Kidney glomerular epithelial cell (primary cell): ENCODE measurements at regions not wholly inside any gene's neighbourhood (a gene's known extent, or its start where the extent isn't known, plus 50 kb on each side); places are given as distances from the start of the nearest gene placed in this dataset.
"Not testable (repeated sequence)": the region's sequence is repeated elsewhere in the genome, so short reads cannot be mapped to it uniquely, and the experiment has no call there.

Experiments
- DNase-seq: peaks from one replicate; lab custom pipeline; 2025; lab: John Stamatoyannopoulos, UW

- DNase-seq, result peak; percentile 28
Observed at GRCh38 chr1:98119796-98120195, 199.0 kb upstream of the DPYD start.

GRCh38 chr1:98113811-98114210 is 193.0 kb upstream of the DPYD start:
- no peak for DNase-seq

GRCh38 chr1:98112626-98113025 is 191.8 kb upstream of the DPYD start:
- DNase-seq, result no peak

GRCh38 chr1:98110674-98111073 is 189.8 kb upstream of the DPYD start:
- peak; percentile 40 for DNase-seq

- not testable (repeated sequence) for DNase-seq
Observed at GRCh38 chr1:98108378-98108777, 187.5 kb upstream of the DPYD start.

- no peak for DNase-seq
Observed at GRCh38 chr1:98107256-98107655, 186.4 kb upstream of the DPYD start.

GRCh38 chr1:98104289-98104688 is 183.5 kb upstream of the DPYD start:
- DNase-seq, result no peak

GRCh38 chr1:98103617-98104285 is 182.9 kb upstream of the DPYD start:
- no peak for DNase-seq

GRCh38 chr1:98102345-98103030 is 181.7 kb upstream of the DPYD start:
- no peak for DNase-seq

- no peak for DNase-seq
Observed at GRCh38 chr1:98101364-98101763, 180.5 kb upstream of the DPYD start.

GRCh38 chr1:98099501-98099900 is 178.7 kb upstream of the DPYD start:
- no peak for DNase-seq

- no peak for DNase-seq
Observed at GRCh38 chr1:98098473-98098872, 177.6 kb upstream of the DPYD start.

GRCh38 chr1:98090351-98090750 is 169.5 kb upstream of the DPYD start:
- DNase-seq, result peak; percentile 6

- no peak for DNase-seq
Observed at GRCh38 chr1:98088381-98088780, 167.5 kb upstream of the DPYD start.

- DNase-seq, result peak; percentile 97
Observed at GRCh38 chr1:98086796-98087441, 166.1 kb upstream of the DPYD start.

GRCh38 chr1:98086156-98086555 is 165.3 kb upstream of the DPYD start:
- peak; percentile 23 for DNase-seq

GRCh38 chr1:98084188-98084587 is 163.4 kb upstream of the DPYD start:
- DNase-seq, result no peak

- no peak for DNase-seq
Observed at GRCh38 chr1:98081944-98082343, 161.1 kb upstream of the DPYD start.

GRCh38 chr1:98078596-98078995 is 157.8 kb upstream of the DPYD start:
- DNase-seq, result no peak

- no peak for DNase-seq
Observed at GRCh38 chr1:98077691-98078090, 156.9 kb upstream of the DPYD start.

- no peak for DNase-seq
Observed at GRCh38 chr1:98075626-98076025, 154.8 kb upstream of the DPYD start.

- no peak for DNase-seq
Observed at GRCh38 chr1:98073823-98074222, 153.0 kb upstream of the DPYD start.

GRCh38 chr1:98073106-98073505 is 152.3 kb upstream of the DPYD start:
- no peak for DNase-seq
